Stimulated activated naive B cell treated with anti-CD40 and anti-IgM and Interleukin-4, amounts not matched to agents 10 μg/mL and 1 μg/mL and 100 μg/mL, for 72 hours (primary cell): ENCODE measurements at regions not wholly inside any gene's neighbourhood (a gene's known extent, or its start where the extent isn't known, plus 50 kb on each side); places are given as distances from the start of the nearest gene placed in this dataset.
A peak's percentile ranks its signal among the peaks of the same experiment; 100 is the strongest.
"Not testable (repeated sequence)": the region's sequence is repeated elsewhere in the genome, so short reads cannot be mapped to it uniquely, and the experiment has no call there.

Experiments used
- ATAC-seq, 2 donors: fragments of 150-1000 bp; cut with Tn5 transposase; replicated peaks; 2 replicates each; pipeline ENCODE4 v1.10.0; 2021; ENCODE audit warnings: moderate library complexity in 1 of 2
- DNase-seq: peaks from one replicate; pipeline ENCODE4 v3.0.0; 2021
- H3K27ac Mint-ChIP-seq: one replicate; pipeline ENCODE4 v1.8.0; 2022; ENCODE audit warnings: mild to moderate bottlenecking, mixed read lengths
- H3K27me3 Mint-ChIP-seq, 2 donors: one replicate each; pipeline ENCODE4 v1.8.0; 2022; ENCODE audit warnings: mixed read lengths in 2 of 2
- H3K36me3 Mint-ChIP-seq, 2 donors: one replicate each; pipeline ENCODE4 v1.8.0; 2022; ENCODE audit warnings: mixed read lengths in 2 of 2, mild to moderate bottlenecking in 1 of 2
- H3K4me1 Mint-ChIP-seq, 2 donors: one replicate each; pipeline ENCODE4 v1.8.0; 2022; ENCODE audit warnings: mixed read lengths in 2 of 2, mild to moderate bottlenecking in 1 of 2
- H3K4me3 Mint-ChIP-seq, 2 donors: one replicate each; pipeline ENCODE4 v1.8.0; 2022; ENCODE audit warnings: mild to moderate bottlenecking in 2 of 2, mixed read lengths in 2 of 2, moderate library complexity in 1 of 2
- H3K9me3 Mint-ChIP-seq, 2 donors: one replicate each; pipeline ENCODE4 v1.8.0; 2022; ENCODE audit warnings: mixed read lengths in 2 of 2, mild to moderate bottlenecking in 1 of 2

- no peak overlapping the region for H3K4me3 Mint-ChIP-seq
- peaks cover 9 to 11% of the 10 kb centered on the region in 2 donors for H3K4me1 Mint-ChIP-seq
- no peaks in the 10 kb centered on the region for H3K36me3 Mint-ChIP-seq
- ATAC-seq (peak; percentile 73), DNase-seq (peak; percentile 55)
- peaks cover 13 to 18% of the 10 kb centered on the region in 2 donors for H3K27me3 Mint-ChIP-seq
- H3K27ac Mint-ChIP-seq: no peak overlapping the region
- no peaks in the 10 kb centered on the region for H3K9me3 Mint-ChIP-seq
Measured at GRCh38 chr5:36739751-36740221, 133.4 kb downstream of the SLC1A3 start.

GRCh38 chr5:36740259-36740898 lies 134.0 kb downstream of the SLC1A3 start:
- DNase-seq: no peak
- Mint-ChIP-seq H3K9me3 (no peaks in the 10 kb centered on the region), H3K4me1 (peaks cover 14 to 17% of the 10 kb centered on the region in 2 donors), H3K36me3 (no peaks in the 10 kb centered on the region), H3K4me3 (no peak overlapping the region), H3K27ac (no peak overlapping the region), H3K27me3 (peaks cover 7 to 16% of the 10 kb centered on the region in 2 donors)
- no peak for ATAC-seq

DNA sequence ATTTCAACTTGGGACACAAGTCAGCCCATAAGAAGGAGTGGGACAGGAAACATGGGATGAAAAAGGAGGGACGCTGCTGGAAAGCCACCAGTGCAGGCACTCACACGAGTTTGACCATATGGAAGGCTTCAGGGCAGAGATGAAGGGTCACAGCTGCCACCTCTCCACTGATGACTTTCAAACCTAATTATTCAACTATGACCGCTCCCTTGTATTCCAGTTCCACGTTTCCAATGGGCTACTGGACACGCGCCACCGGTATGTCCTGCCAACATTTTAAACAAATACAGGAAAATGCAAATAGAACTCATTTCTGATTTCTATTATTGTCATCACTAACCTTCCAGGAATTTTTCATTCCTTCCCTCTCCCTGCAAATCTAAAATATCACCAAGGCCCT lies 134.7 kb downstream of the SLC1A3 start:
- DNase-seq: no peak
- H3K4me1 Mint-ChIP-seq: peaks cover 20 to 22% of the 10 kb centered on the region in 2 donors
- H3K27ac Mint-ChIP-seq: no peak overlapping the region
- ATAC-seq: no peak
- H3K9me3 Mint-ChIP-seq: no peaks in the 10 kb centered on the region
- H3K27me3 Mint-ChIP-seq: peaks cover 7 to 16% of the 10 kb centered on the region in 2 donors
- H3K4me3 Mint-ChIP-seq: no peak overlapping the region
- no peaks in the 10 kb centered on the region for H3K36me3 Mint-ChIP-seq

DNA sequence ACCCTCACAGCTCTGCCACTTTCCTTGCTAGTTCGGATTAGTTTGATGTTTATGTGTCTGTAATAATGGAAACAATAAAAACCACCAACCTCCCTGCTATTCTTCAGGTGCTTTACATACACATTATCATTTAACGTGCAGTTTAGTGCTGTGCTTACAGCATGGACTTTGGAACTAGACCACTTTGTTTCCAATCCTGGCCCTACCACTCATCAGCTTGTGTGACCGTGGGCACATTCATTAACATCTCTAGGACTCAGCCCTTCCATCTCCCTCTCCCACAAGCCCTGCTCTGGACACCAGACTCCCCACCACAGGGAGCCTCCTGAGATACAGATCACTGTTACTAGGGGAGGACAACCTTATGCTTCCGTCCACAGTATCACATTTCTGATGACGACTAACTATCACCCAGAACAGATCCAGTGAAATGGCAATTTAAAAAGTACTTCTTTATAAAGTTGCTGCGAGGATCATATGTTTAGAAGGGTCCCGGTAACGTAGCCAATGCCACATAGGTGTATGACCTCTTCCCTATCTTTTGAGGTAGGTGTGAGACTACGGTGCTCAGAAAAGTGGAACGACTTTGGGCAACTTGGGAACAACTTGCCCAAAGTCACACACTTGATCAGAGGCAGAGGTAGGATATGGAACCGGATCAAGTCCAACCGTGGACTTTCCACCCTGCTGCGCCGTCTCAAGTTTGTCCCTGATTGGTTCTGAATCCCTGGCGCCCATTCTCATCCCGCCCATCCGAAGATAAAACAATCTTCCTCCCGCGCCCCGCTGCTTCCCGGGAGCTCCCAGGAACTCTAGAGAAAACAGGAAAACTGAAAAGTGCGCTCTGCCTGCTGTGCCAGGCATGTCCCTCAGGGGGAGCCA lies 132.4 kb upstream of the NIPBL start:
- Mint-ChIP-seq H3K27ac (peak overlapping the region; percentile 88), H3K4me1 (peaks cover 20 to 22% of the 10 kb centered on the region in 2 donors), H3K4me3 (peak overlapping the region; percentile 86 to 94), H3K36me3 (no peaks in the 10 kb centered on the region), H3K9me3 (no peaks in the 10 kb centered on the region), H3K27me3 (peaks cover 0 to 16% of the 10 kb centered on the region in 2 donors)
- DNase-seq (no peak), ATAC-seq (peak; percentile 9 to 12)

- DNase-seq (peak; percentile 31), ATAC-seq (peak; percentile 78 to 86)
- Mint-ChIP-seq H3K27me3 (peaks cover 0 to 16% of the 10 kb centered on the region in 2 donors), H3K36me3 (no peaks in the 10 kb centered on the region), H3K4me1 (peaks cover 17 to 22% of the 10 kb centered on the region in 2 donors), H3K27ac (peak overlapping the region; percentile 91), H3K4me3 (peak overlapping the region; percentile 86 to 94), H3K9me3 (no peaks in the 10 kb centered on the region)
Measured at GRCh38 chr5:36744773-36745589, 131.6 kb upstream of the NIPBL start.

DNA sequence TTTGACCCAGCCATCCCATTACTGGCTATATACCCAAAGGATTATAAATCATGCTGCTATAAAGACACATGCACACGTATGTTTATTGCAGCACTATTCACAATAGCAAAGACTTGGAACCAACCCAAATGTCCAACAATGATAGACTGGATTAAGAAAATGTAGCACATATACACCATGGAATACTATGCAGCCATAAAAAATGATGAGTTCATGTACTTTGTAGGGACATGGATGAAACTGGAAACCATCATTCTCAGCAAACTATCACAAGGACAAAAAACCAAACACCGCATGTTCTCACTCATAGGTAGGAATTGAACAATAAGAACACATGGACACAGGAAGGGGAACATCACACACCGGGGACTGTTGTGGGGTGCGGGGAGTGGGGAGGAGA lies 128.8 kb upstream of the NIPBL start:
- H3K27ac Mint-ChIP-seq, H3K9me3 Mint-ChIP-seq, DNase-seq, H3K36me3 Mint-ChIP-seq, ATAC-seq, H3K4me3 Mint-ChIP-seq: not testable (repeated sequence)
- Mint-ChIP-seq H3K4me1 (peaks cover 17 to 22% of the 10 kb centered on the region in 2 donors), H3K27me3 (peaks cover 0 to 11% of the 10 kb centered on the region in 2 donors)

DNA sequence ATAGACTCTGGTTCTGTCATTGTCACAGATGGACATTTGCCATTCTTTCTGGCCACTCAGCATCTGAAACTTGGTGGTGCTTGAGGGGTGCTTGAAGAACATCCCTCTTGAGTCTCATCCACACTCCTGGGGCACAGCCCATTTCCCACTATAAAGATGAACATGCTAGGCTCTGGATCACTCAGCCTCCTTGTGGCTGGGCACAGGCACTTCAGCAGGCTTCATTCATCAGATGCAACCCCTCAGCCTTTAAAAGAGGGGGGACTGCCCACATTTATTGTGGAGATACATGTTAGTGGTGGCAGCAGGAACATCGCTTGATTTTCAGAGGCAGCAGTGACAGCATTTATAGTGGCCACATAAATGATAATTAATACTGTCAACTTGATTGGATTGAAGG lies 124.7 kb upstream of the NIPBL start:
- DNase-seq: no peak
- H3K27me3 Mint-ChIP-seq: peaks cover 0 to 6% of the 10 kb centered on the region in 2 donors
- no peaks in the 10 kb centered on the region for H3K4me1 Mint-ChIP-seq
- H3K4me3 Mint-ChIP-seq: no peak overlapping the region
- no peak for ATAC-seq
- peaks cover 0 to 1% of the 10 kb centered on the region in 2 donors for H3K36me3 Mint-ChIP-seq
- H3K27ac Mint-ChIP-seq: no peak overlapping the region
- no peaks in the 10 kb centered on the region for H3K9me3 Mint-ChIP-seq

DNA sequence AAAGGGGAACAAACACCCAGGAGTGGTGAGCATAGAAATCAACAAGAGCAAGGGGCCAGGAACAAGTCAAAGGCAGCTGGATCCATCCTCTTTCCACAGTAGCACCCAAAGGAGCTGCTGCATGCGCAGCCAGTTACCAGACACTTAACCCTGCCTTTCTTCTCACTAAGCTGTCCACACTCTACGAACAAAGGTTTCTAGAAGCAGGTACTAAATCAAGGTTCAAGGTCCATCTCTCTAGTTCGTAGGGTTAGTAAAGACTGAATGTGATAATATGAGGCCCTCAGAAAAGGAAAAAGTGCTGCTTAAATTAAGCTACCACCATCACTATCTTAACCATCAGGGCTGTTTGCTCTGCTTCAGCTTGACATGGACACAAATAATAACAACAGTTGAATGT lies 121.2 kb upstream of the NIPBL start:
- DNase-seq (no peak), ATAC-seq (no peak)
- Mint-ChIP-seq H3K4me3 (no peak overlapping the region), H3K4me1 (no peaks in the 10 kb centered on the region), H3K27ac (no peak overlapping the region), H3K9me3 (no peaks in the 10 kb centered on the region), H3K36me3 (peaks cover 0 to 1% of the 10 kb centered on the region in 2 donors), H3K27me3 (no peaks in the 10 kb centered on the region)

DNA sequence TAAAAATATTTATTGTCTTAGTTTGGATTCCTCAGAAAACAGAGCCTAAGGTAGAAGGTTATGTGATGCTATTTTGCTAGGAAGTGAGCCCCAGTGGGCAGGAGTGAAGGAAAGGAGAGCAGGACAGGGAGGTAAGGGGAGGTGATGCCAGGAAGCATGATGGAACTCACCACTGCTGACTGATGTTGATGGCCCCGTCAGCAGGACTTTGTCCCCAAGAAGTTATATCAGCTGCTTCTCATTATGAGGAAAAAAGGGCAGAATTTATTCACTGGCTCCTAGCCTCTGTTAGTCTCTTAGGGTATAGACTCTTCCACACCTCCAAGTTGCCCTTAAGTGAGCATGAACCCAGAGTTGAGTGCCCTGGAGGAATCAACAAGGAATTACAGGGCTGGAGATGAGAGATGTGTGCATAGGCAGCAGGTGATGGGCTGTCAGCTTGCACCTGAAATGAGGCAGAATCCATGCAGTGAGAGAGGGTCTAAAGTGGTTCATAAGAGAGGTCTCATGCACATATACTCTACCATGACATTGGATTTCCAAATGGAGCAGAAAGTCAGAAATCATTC lies 120.6 kb upstream of the NIPBL start:
- ATAC-seq (no peak), DNase-seq (no peak)
- Mint-ChIP-seq H3K36me3 (peaks cover 0 to 1% of the 10 kb centered on the region in 2 donors), H3K9me3 (no peaks in the 10 kb centered on the region), H3K4me1 (no peaks in the 10 kb centered on the region), H3K4me3 (no peak overlapping the region), H3K27ac (no peak overlapping the region), H3K27me3 (no peaks in the 10 kb centered on the region)

DNA sequence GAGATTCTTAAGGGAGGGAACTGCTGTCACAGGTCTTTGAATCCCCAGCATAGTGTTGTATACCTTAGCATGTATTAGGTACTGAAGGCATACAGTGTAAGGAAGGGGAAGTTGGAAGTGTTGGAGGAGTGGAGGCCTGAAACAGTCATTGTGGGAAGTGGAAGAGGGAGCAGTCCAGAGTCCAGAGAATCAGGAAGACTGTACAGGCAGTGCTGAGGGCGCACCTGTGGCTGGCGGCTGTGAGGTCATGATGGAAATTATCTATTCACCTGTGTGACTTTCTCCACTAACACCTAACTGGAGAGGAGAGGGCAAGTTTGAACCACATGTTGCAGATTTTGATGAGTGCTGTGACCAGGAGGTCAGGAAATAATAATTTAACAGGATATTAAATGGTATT lies 119.7 kb upstream of the NIPBL start:
- no peaks in the 10 kb centered on the region for H3K36me3 Mint-ChIP-seq
- no peaks in the 10 kb centered on the region for H3K4me1 Mint-ChIP-seq
- no peak for DNase-seq
- no peak overlapping the region for H3K4me3 Mint-ChIP-seq
- no peaks in the 10 kb centered on the region for H3K9me3 Mint-ChIP-seq
- H3K27ac Mint-ChIP-seq: no peak overlapping the region
- H3K27me3 Mint-ChIP-seq: no peaks in the 10 kb centered on the region
- no peak for ATAC-seq

DNA sequence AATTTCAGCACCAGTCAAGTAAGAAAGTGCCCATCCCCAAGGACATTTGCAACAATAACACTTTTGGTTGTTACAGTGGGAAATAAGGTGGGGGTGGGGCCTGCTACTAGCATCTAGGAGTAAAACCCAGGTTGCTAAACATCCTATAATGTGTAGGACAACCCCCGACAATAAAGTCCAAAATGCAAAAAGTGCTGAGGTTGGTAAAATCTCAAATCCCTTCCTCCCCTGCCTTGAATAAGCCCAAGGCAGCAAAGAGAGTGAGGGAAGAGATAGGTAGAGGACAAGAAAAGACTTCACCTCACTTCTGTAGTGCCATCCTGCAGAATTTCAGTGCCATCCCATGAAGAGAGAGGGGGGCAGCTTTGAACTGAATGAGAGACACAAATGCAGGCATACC lies 117.5 kb upstream of the NIPBL start:
- no peak for DNase-seq
- Mint-ChIP-seq H3K4me1 (no peaks in the 10 kb centered on the region), H3K27ac (no peak overlapping the region), H3K4me3 (no peak overlapping the region), H3K36me3 (no peaks in the 10 kb centered on the region), H3K27me3 (no peaks in the 10 kb centered on the region), H3K9me3 (no peaks in the 10 kb centered on the region)
- no peak for ATAC-seq

DNA sequence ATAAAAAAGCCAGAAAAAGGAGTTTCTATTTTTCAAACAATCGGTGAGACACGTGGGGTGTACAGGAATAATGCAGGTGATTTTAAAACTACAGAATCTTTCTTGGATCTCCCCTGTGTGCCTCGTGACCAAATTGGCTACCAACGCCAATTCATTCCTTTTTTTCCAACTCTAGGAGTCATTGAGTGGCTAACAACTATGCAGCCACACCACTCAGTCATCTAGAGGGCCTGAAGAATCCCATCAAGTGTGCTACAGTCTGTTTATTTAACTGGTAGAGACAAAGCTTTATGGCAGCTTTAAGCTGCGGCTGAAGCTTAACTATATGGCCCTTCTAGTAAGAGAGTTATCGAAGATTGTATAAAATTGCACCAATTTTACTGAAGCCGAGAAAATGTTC lies 113.1 kb upstream of the NIPBL start:
- no peak overlapping the region for H3K27ac Mint-ChIP-seq
- ATAC-seq (no peak), DNase-seq (no peak)
- H3K9me3 Mint-ChIP-seq: peaks cover 0 to 4% of the 10 kb centered on the region in 2 donors
- no peaks in the 10 kb centered on the region for H3K4me1 Mint-ChIP-seq
- no peaks in the 10 kb centered on the region for H3K36me3 Mint-ChIP-seq
- no peak overlapping the region for H3K4me3 Mint-ChIP-seq
- peaks cover 0 to 4% of the 10 kb centered on the region in 2 donors for H3K27me3 Mint-ChIP-seq

GRCh38 chr5:36765876-36766275 lies 110.7 kb upstream of the NIPBL start:
- Mint-ChIP-seq H3K9me3 (peaks cover 4 to 8% of the 10 kb centered on the region in 2 donors), H3K27ac (no peak overlapping the region)

DNA sequence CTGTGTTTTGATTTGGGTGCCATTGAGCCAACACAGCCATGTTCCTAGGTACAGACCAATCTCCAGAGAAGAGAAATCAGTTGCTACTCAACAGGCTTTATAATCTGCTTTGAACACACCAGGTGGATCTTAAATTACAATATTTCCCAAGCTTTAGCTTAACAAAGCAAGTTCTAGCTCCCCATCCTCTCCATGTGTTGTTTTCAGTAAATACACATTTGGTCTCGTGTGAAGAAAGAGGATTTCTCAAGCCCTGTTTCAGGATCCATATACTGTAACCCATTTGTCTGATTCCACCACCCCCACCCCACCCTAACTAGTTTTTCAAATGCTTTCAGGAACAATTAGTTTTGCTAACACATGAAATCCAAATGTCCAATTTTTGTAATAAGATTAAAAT lies 109.6 kb upstream of the NIPBL start:
- Mint-ChIP-seq H3K4me1 (no peaks in the 10 kb centered on the region), H3K36me3 (no peaks in the 10 kb centered on the region), H3K27me3 (peaks cover 0 to 4% of the 10 kb centered on the region in 2 donors), H3K9me3 (peaks cover 5 to 10% of the 10 kb centered on the region in 2 donors), H3K27ac (no peak overlapping the region), H3K4me3 (no peak overlapping the region)
- ATAC-seq: no peak
- no peak for DNase-seq

More at GRCh38 chr5:36765876-36766275, 110.7 kb upstream of the NIPBL start:
- DNase-seq (no peak), ATAC-seq (no peak)
- Mint-ChIP-seq H3K4me1 (no peaks in the 10 kb centered on the region), H3K36me3 (no peaks in the 10 kb centered on the region), H3K4me3 (no peak overlapping the region), H3K27me3 (peaks cover 0 to 4% of the 10 kb centered on the region in 2 donors)
